ENCODE measurements at regions not wholly inside any gene's neighbourhood (a gene's known extent, or its start where the extent isn't known, plus 50 kb on each side); places are given as distances from the start of the nearest gene placed in this dataset.
"Not testable (repeated sequence)": the region's sequence is repeated elsewhere in the genome, so short reads cannot be mapped to it uniquely, and the experiment has no call there.

GRCh38 chr15:20045165-20045564 is 496.4 kb downstream of the GOLGA6L6 start:
- TF ChIP-seq POLR2AphosphoS5, CTCF, POLR2A (IDR thresholded peaks at IDR 0.05): not testable (repeated sequence)
